GM12878 (cell line): ENCODE measurements at regions not wholly inside any gene's neighbourhood (a gene's known extent, or its start where the extent isn't known, plus 50 kb on each side); places are given as distances from the start of the nearest gene placed in this dataset.

ENCODE experiments used
- ATAC-seq: fragments of 200-7000 bp; cut with Tn5 transposase; 3 replicates; pipeline ENCODE4 v1.9.1; 2020; ENCODE audit warnings: mild to moderate bottlenecking, moderate library complexity
- BruUV-seq: library from RNA; stranded (reverse); fragments of 400-500 nt; replicated peaks from 2 replicates; lab custom pipeline; 2021; lab: Mats Ljungman, UMichigan
- CTCF ChIA-PET: fragments of 300-600 bp; sonication (Branson Sonifier 250); formaldehyde crosslinking; extraction: SDS; loops from one replicate; lab custom pipeline; 2021; ENCODE audit warnings: inconsistent platforms; lab: Yijun Ruan, JAX
- POLR2A ChIA-PET: fragments of 350-600 bp; formaldehyde crosslinking; extraction: SDS; loops from one replicate; lab custom pipeline; 2021; ENCODE audit warnings: inconsistent platforms; lab: Charles Lee
- RAD21 ChIA-PET: fragments of 300-600 bp; sonication (Branson Sonifier 250); formaldehyde crosslinking; loops from one replicate; lab custom pipeline; 2023; ENCODE audit warnings: antibody characterized with exemption; ENCODE audit not compliant: unreplicated experiment; lab: Charles Lee
- SMC1A ChIA-PET: fragments of 300-600 bp; sonication (Branson Sonifier 250); formaldehyde crosslinking; loops from one replicate; lab custom pipeline; 2023; ENCODE audit not compliant: unreplicated experiment, uncharacterized antibody; lab: Charles Lee
- DNase-seq: peaks from one replicate; pipeline ENCODE4 v3.0.0-alpha.2; 2011; ENCODE audit warnings: low read depth, low spot score
- FAIRE-seq: peaks from 3 replicates; lab custom pipeline; 2011; peaks lifted over from hg19 to GRCh38; lab: Jason Lieb, UNC
- H2AFZ ChIP-seq: 2 replicates; pipeline ENCODE4 v1.6.0; 2011; ENCODE audit warnings: low read depth, low read length, control low read depth; ENCODE audit not compliant: control insufficient read depth
- H3K27ac ChIP-seq: 2 replicates; pipeline ENCODE4 v1.5.1; 2011; ENCODE audit warnings: control low read depth; ENCODE audit not compliant: control insufficient read depth, insufficient read depth
- H3K27me3 ChIP-seq, 2 experiments: replicated peaks in 1 of 2; 2 replicates each; pipeline versions ENCODE4 v1.6.0 to v1.6.1; 2011; ENCODE audit warnings: low read length in 1 of 2; ENCODE audit not compliant: control insufficient read depth in 2 of 2, insufficient read depth in 2 of 2
- H3K36me3 ChIP-seq, 2 experiments: 2 replicates each; pipeline ENCODE4 v1.5.1; 2011; ENCODE audit warnings: low read length in 1 of 2; ENCODE audit not compliant: control insufficient read depth in 2 of 2, insufficient read depth in 2 of 2
- H3K4me1 ChIP-seq: 2 replicates; pipeline ENCODE4 v1.6.1; 2011; ENCODE audit warnings: mild to moderate bottlenecking, low read length, moderate library complexity, mixed read lengths; ENCODE audit not compliant: control insufficient read depth, insufficient read depth
- H3K4me2 ChIP-seq: 2 replicates; pipeline ENCODE4 v1.6.0; 2011; ENCODE audit warnings: control low read depth; ENCODE audit not compliant: control insufficient read depth, insufficient read depth
- H3K4me3 ChIP-seq: fragments of 200-600 bp; sonication (generic); 2 replicates; pipeline ENCODE4 v1.5.1; 2016
- H3K79me2 ChIP-seq: 2 replicates; pipeline ENCODE4 v1.6.0; 2011; ENCODE audit warnings: low read length; ENCODE audit not compliant: control insufficient read depth, insufficient read depth
- H3K9ac ChIP-seq: 2 replicates; pipeline ENCODE4 v1.8.0; 2011; ENCODE audit warnings: low read length, control low read depth, mixed read lengths; ENCODE audit not compliant: control insufficient read depth, insufficient read depth
- H3K9me3 ChIP-seq: replicated peaks from 3 replicates; pipeline ENCODE4 v1.5.1; 2011; ENCODE audit warnings: mild to moderate bottlenecking, low read length; ENCODE audit not compliant: control insufficient read depth, insufficient read depth
- H4K20me1 ChIP-seq: 2 replicates; pipeline ENCODE4 v1.6.0; 2011; ENCODE audit not compliant: control insufficient read depth, insufficient read depth
- EGR1 ChIP-seq, 2 experiments: IDR thresholded peaks; 1 replicate in 1 of 2; 2 replicates in 1 of 2; pipeline ENCODE4 v1.6.1; 2011 to 2012; ENCODE audit warnings: low read depth in 2 of 2, low read length in 2 of 2, borderline replicate concordance in 1 of 2, mild to moderate bottlenecking in 1 of 2, moderate library complexity in 1 of 2
- POLR2AphosphoS2 ChIP-seq: IDR thresholded peaks from 2 replicates; pipeline ENCODE4 v1.6.1; 2011; ENCODE audit warnings: low read depth, mild to moderate bottlenecking, low read length, improper control_type of control experiment, moderate library complexity
- RBBP5 ChIP-seq: fragments of 200-600 bp; sonication (generic); conservative IDR thresholded peaks from 2 replicates; pipeline ENCODE4 v1.6.1; 2016
- SMAD1 ChIP-seq: fragments of 450-650 bp; IDR thresholded peaks from 2 replicates; pipeline ENCODE4 v1.6.1; 2018; ENCODE audit warnings: mild to moderate bottlenecking, low read depth; ENCODE audit not compliant: partially characterized antibody
- SMAD5 ChIP-seq: IDR thresholded peaks from 2 replicates; pipeline ENCODE4 v1.6.1; 2016; ENCODE audit warnings: antibody characterized with exemption, low read depth
- STAT3 ChIP-seq: IDR thresholded peaks from 2 replicates; pipeline ENCODE4 v1.6.1; 2011; ENCODE audit warnings: low read depth, low read length, improper control_type of control experiment
- TCF3 ChIP-seq: IDR thresholded peaks from 2 replicates; pipeline ENCODE4 v1.6.1; 2012; ENCODE audit warnings: low read depth, mild to moderate bottlenecking, low read length, borderline replicate concordance; ENCODE audit not compliant: insufficient read depth
- ZBTB33 ChIP-seq: fragments of 450-650 bp; IDR thresholded peaks from 2 replicates; pipeline ENCODE4 v1.6.1; 2017; ENCODE audit warnings: mild to moderate bottlenecking
- ZBTB4 ChIP-seq: fragments of 450-650 bp; formaldehyde crosslinking; IDR thresholded peaks from 2 replicates; pipeline ENCODE4 v1.4.0; 2022; ENCODE audit warnings: mild to moderate bottlenecking, moderate library complexity
- in situ Hi-C: fragments of 300-500 bp; cut with MboI; formaldehyde crosslinking; loops from 9 replicates; pipeline ENCODE4 v1.14.3; 2018; ENCODE audit warnings: mixed read lengths
- intact Hi-C: fragments of 100-400 bp; cut with micrococcal nuclease; formaldehyde crosslinking; loops from one replicate; pipeline ENCODE4 v1.14.2; 2022; ENCODE audit not compliant: unreplicated experiment

- Histone ChIP-seq H3K27me3 (no peaks in the 10 kb centered on the region), H3K4me3 (no peak overlapping the region), H3K4me1 (no peaks in the 10 kb centered on the region), H3K9me3 (no peaks in the 10 kb centered on the region), H4K20me1 (no peaks in the 10 kb centered on the region), H3K4me2 (no peak overlapping the region), H3K27ac (no peak overlapping the region), H2AFZ (no peak overlapping the region), H3K9ac (no peak overlapping the region), H3K79me2 (no peaks in the 10 kb centered on the region), H3K36me3 (no peaks in the 10 kb centered on the region)
- no peak for FAIRE-seq
- no peak for DNase-seq
- ChIA-PET CTCF (no interaction called here), POLR2A (no interaction called here), RAD21 (no interaction called here), SMC1A (interaction anchor here (1.1 kb wide), 1 partner anchor 114 kb away, joined by 3 read pairs; no protein-coding TSS in a partner anchor)
- in situ Hi-C loops, result no loop called here
- intact Hi-C loops, result no loop called here
- BruUV-seq, result no TSS peak
- TF ChIP-seq TCF3 (no peak), SMAD1 (no peak), SMAD5 (no peak), RBBP5 (no peak), ZBTB4 (CRISPR knock-in tag) (no peak), POLR2AphosphoS2 (no peak), EGR1 (IDR thresholded peaks at IDR 0.05; ENCODE audit: borderline replicate concordance in 1 of 2, low read depth in 2 of 2, low read length in 2 of 2) (no peak), ZBTB33 (no peak), STAT3 (no peak)
- ATAC-seq, result no peak
Measured at GRCh38 chr7:142696456-142697179, 52.7 kb upstream of the PRSS1 start.
